MM.1S (cell line): ENCODE measurements at regions not wholly inside any gene's neighbourhood (a gene's known extent, or its start where the extent isn't known, plus 50 kb on each side); places are given as distances from the start of the nearest gene placed in this dataset.

Source experiments
- DNase-seq: peaks from one replicate; pipeline ENCODE4 v3.0.0-alpha.2; 2015
- H2AFZ ChIP-seq: fragments of 300-600 bp; sonication (generic); 2 replicates; pipeline ENCODE4 v1.6.0; 2016; ENCODE audit warnings: antibody characterized with exemption, low read length
- H3F3A ChIP-seq: fragments of 300-600 bp; sonication (generic); 2 replicates; pipeline ENCODE4 v1.6.1; 2016; ENCODE audit warnings: mild to moderate bottlenecking, antibody characterized with exemption, low read length, moderate library complexity, mixed read lengths; ENCODE audit not compliant: insufficient read depth
- H3K27ac ChIP-seq: fragments of 300-600 bp; sonication (generic); 2 replicates; pipeline ENCODE4 v1.5.1; 2016; ENCODE audit warnings: mild to moderate bottlenecking, low read length
- H3K27me3 ChIP-seq: fragments of 300-600 bp; sonication (generic); replicated peaks from 2 replicates; pipeline ENCODE4 v1.6.0; 2016; ENCODE audit warnings: low read length; ENCODE audit not compliant: insufficient read depth
- H3K36me3 ChIP-seq: fragments of 300-600 bp; sonication (generic); replicated peaks from 2 replicates; pipeline ENCODE4 v1.6.1; 2016; ENCODE audit warnings: mild to moderate bottlenecking, low read length, mixed read lengths; ENCODE audit not compliant: insufficient read depth
- H3K4me1 ChIP-seq: fragments of 300-600 bp; sonication (generic); 2 replicates; pipeline ENCODE4 v1.6.1; 2016; ENCODE audit warnings: low read length, mixed read lengths
- H3K4me2 ChIP-seq: fragments of 300-600 bp; sonication (generic); 2 replicates; pipeline ENCODE4 v1.6.0; 2016; ENCODE audit warnings: low read depth, low read length
- H3K4me3 ChIP-seq: fragments of 300-600 bp; sonication (generic); 2 replicates; pipeline ENCODE4 v1.5.1; 2016; ENCODE audit warnings: low read length, mixed read lengths
- H3K79me2 ChIP-seq: fragments of 300-600 bp; sonication (generic); 2 replicates; pipeline ENCODE4 v1.6.1; 2016; ENCODE audit warnings: mixed run types, low read length, mixed read lengths
- H3K9ac ChIP-seq: fragments of 300-600 bp; sonication (generic); 2 replicates; pipeline ENCODE4 v1.6.1; 2016; ENCODE audit warnings: low read length, mixed read lengths
- H3K9me2 ChIP-seq: fragments of 300-600 bp; sonication (generic); replicated peaks from 2 replicates; pipeline ENCODE4 v1.6.1; 2016; ENCODE audit warnings: mild to moderate bottlenecking, low read length, mixed read lengths; ENCODE audit not compliant: insufficient read depth
- H3K9me3 ChIP-seq: fragments of 300-600 bp; sonication (generic); replicated peaks from 2 replicates; pipeline ENCODE4 v1.6.1; 2016; ENCODE audit warnings: mild to moderate bottlenecking, low read length, mixed read lengths; ENCODE audit not compliant: insufficient read depth
- H4K20me1 ChIP-seq: fragments of 300-600 bp; sonication (generic); 2 replicates; pipeline ENCODE4 v1.6.1; 2016; ENCODE audit warnings: mild to moderate bottlenecking, low read length, moderate library complexity, mixed read lengths; ENCODE audit not compliant: insufficient read depth
- EZH2 ChIP-seq: fragments of 300-600 bp; sonication (generic); optimal IDR thresholded peaks from 2 replicates; pipeline ENCODE3; 2017; ENCODE audit warnings: low read depth, mild to moderate bottlenecking, antibody characterized with exemption, low read length, mixed read lengths
- EZH2phosphoT487 ChIP-seq: fragments of 300-600 bp; sonication (generic); IDR thresholded peaks from 2 replicates; pipeline ENCODE4 v1.6.1; 2018; ENCODE audit warnings: antibody characterized with exemption, low read length
- TF ChIP-seq, protein P1 (sequence below): fragments of 300-600 bp; sonication (generic); IDR thresholded peaks from 2 replicates; pipeline ENCODE4 v1.5.1; 2016; ENCODE audit warnings: antibody characterized with exemption, low read length, mixed read lengths

DNA sequence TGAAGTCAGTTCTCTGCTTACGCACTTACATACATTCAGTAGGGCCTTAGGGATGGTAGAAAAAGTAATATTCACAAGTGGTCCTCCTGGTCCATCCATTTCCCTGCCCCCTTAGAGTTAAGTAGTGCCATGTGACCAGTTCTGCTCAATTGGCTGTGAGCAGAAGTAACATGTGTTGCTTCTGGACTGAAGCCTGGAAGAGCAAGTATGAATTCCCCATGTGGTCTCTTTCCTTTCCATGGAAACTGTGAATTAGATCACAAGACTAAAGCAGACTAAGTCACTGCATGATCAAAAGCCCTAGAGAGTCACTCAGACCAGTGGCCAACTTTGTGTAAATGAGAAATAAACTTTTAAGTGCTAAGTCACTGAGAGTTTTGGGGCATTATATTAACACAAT, 341.7 kb upstream of the CADM1 start:
- H4K20me1 ChIP-seq = no peaks in the 10 kb centered on the region
- H3K9me2 ChIP-seq = no peaks in the 10 kb centered on the region
- no peak for TF ChIP-seq EZH2
- TF ChIP-seq, protein P1, sequence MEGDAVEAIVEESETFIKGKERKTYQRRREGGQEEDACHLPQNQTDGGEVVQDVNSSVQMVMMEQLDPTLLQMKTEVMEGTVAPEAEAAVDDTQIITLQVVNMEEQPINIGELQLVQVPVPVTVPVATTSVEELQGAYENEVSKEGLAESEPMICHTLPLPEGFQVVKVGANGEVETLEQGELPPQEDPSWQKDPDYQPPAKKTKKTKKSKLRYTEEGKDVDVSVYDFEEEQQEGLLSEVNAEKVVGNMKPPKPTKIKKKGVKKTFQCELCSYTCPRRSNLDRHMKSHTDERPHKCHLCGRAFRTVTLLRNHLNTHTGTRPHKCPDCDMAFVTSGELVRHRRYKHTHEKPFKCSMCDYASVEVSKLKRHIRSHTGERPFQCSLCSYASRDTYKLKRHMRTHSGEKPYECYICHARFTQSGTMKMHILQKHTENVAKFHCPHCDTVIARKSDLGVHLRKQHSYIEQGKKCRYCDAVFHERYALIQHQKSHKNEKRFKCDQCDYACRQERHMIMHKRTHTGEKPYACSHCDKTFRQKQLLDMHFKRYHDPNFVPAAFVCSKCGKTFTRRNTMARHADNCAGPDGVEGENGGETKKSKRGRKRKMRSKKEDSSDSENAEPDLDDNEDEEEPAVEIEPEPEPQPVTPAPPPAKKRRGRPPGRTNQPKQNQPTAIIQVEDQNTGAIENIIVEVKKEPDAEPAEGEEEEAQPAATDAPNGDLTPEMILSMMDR = no peak
- TF ChIP-seq EZH2phosphoT487 = no peak
- peaks cover 7% of the 10 kb centered on the region; the same call in 1 of the 2 replicates for H3K4me1 ChIP-seq
- H3K79me2 ChIP-seq = no peaks in the 10 kb centered on the region
- H3K27ac ChIP-seq = no peak overlapping the region
- H3K36me3 ChIP-seq = no peaks in the 10 kb centered on the region
- no peaks in the 10 kb centered on the region for H3K9me3 ChIP-seq
- no peaks in the 10 kb centered on the region for H3K27me3 ChIP-seq
- no peaks in the 10 kb centered on the region for H3F3A ChIP-seq
- H3K4me3 ChIP-seq = no peak overlapping the region
- no peak overlapping the region for H3K4me2 ChIP-seq
- no peak for DNase-seq
- H3K9ac ChIP-seq = no peak overlapping the region
- H2AFZ ChIP-seq = no peak overlapping the region

DNA sequence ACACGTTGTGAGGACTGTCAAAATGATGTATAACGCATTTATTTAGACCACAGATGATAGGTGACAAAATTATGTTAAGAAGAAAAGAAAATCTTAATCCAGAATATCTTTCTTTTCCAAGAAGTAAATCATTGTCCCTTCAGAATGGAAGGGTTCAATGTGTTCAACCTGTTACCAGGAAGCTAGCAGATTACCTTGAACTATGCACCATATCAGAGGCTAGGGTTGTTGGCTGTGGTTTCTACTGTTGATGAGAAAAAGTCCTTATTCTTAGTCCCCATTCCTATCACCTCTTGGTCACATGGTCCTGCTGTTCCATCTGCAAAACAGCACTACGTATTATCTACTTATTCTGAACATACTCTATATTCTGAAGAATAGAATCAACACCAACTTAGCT, 339.5 kb upstream of the CADM1 start:
- H3K79me2 ChIP-seq = no peaks in the 10 kb centered on the region
- H3K4me2 ChIP-seq = no peak overlapping the region

DNA sequence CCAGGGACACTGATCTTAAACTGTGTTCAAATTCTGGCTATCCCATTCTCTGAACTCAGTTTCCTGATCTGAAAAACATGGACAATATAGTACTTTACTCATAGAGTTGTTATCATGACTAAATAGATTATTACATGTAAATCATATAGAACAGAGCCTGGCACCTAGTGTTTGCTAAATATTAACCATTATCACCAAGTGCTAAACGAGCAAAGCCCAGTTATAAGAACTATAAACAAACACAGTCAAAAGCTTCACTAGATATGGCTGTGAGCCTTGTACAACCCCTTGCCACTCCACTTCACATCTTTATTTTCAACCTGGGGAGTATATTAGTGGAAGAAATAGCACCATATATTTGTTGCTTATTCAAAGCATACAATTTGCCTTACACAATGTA, 338.9 kb upstream of the CADM1 start:
- H2AFZ ChIP-seq = no peak overlapping the region
- H3K9ac ChIP-seq = no peak overlapping the region
- H3K4me1 ChIP-seq = no peaks in the 10 kb centered on the region
- no peaks in the 10 kb centered on the region for H3F3A ChIP-seq
- no peak overlapping the region for H3K4me2 ChIP-seq
- no peaks in the 10 kb centered on the region for H3K9me2 ChIP-seq
- H3K79me2 ChIP-seq = no peaks in the 10 kb centered on the region
- TF ChIP-seq, protein P1 = no peak
- TF ChIP-seq EZH2 (no peak), EZH2phosphoT487 (no peak)
- H4K20me1 ChIP-seq = no peaks in the 10 kb centered on the region
- H3K36me3 ChIP-seq = no peaks in the 10 kb centered on the region
- no peak overlapping the region for H3K27ac ChIP-seq
- no peaks in the 10 kb centered on the region for H3K9me3 ChIP-seq
- no peaks in the 10 kb centered on the region for H3K27me3 ChIP-seq
- no peak for DNase-seq
- H3K4me3 ChIP-seq = no peak overlapping the region

More for the DNA sequence above, 339.5 kb upstream of the CADM1 start:
- TF ChIP-seq EZH2 (no peak), EZH2phosphoT487 (no peak)
- TF ChIP-seq, protein P1 = no peak
- no peak overlapping the region for H3K9ac ChIP-seq
- H3F3A ChIP-seq = no peaks in the 10 kb centered on the region
- H4K20me1 ChIP-seq = no peaks in the 10 kb centered on the region
- DNase-seq = no peak
- no peaks in the 10 kb centered on the region for H3K9me3 ChIP-seq
- H3K27me3 ChIP-seq = no peaks in the 10 kb centered on the region
- H3K4me3 ChIP-seq = no peak overlapping the region
- no peak overlapping the region for H2AFZ ChIP-seq
- H3K27ac ChIP-seq = no peak overlapping the region
- H3K4me1 ChIP-seq = peaks cover 2% of the 10 kb centered on the region; the same call in 1 of the 2 replicates
- no peaks in the 10 kb centered on the region for H3K36me3 ChIP-seq
- no peaks in the 10 kb centered on the region for H3K9me2 ChIP-seq
